Activated gamma-delta T cell treated with anti-CD3 and anti-CD28 coated beads, Interleukin-2, amount 50 U/mL, for 16 hours (primary cell): ENCODE measurements at regions not wholly inside any gene's neighbourhood (a gene's known extent, or its start where the extent isn't known, plus 50 kb on each side); places are given as distances from the start of the nearest gene placed in this dataset.
"Not testable (repeated sequence)": the region's sequence is repeated elsewhere in the genome, so short reads cannot be mapped to it uniquely, and the experiment has no call there.

ENCODE experiments used
- DNase-seq: peaks from one replicate; pipeline ENCODE4 v3.0.0-alpha.2; 2020; ENCODE audit warnings: low read depth

DNA sequence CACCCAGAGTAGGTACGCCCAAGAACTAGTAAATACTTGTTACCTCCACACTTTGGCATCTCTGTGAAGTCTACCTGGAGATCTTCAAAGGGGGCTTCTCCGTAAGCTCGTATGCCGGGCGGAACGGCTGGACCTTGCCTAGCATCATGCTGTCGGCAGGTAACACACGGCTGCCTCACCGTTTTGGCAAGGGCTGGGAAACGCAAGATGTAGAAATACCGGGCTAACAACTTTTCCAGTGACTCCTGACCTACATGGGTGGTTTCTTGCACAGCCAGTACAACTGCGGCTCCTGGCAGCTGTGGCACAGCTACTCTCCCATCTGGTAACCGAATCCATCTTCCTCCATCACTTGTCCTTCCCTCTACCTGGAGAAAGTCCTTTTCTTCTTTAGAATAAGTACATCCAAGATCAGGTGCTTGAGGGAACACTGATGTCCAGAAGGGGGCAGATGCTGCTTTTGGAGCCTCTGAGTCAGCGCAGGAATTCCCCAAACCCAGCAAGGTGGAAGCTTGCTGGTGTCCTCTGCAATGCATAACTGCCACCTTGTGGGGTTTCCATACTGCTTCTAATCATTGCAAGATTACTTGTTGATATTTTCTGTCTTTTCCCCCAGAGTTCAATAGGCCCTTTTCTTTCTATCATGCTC, 59.7 kb upstream of the FRG2C start:
- DNase-seq: not testable (repeated sequence)

DNA sequence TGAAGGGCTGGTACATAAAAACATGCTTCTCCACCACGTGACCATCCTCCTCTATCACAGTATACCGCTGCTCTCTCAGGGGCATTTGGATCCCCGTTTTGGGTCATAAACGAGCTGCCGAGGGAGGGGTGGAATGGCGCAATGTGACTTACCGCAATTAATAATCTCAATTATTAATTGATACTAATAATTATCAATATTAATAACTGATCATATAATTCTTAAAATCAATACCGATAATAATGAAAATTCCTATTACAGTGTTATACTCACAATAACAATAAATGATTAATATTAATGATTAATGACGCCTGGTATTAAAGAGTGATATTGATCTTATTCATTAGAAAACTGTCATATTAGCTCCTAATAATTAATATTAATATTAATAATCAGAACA, 56.1 kb upstream of the FRG2C start:
- not testable (repeated sequence) for DNase-seq

DNA sequence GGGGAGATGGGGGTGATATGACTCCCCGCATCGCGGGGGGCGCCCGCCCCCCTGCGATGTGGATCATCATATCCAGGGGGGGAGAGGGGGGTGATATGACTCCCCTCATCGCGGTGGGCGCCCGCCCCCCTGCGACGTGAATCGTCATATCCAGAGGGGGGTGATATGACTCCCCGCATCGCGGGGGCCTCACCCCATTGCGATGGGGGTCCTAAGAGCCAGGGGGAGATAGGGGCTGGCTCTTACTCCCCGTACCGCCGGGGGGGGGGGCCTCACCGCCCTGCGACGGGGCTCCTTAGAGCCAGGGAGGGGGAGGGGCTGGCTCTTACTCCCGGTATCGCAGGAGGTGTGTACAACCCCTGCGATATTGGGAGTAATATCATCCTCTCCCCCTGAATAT, 54.5 kb upstream of the FRG2C start:
- DNase-seq: not testable (repeated sequence)

DNA sequence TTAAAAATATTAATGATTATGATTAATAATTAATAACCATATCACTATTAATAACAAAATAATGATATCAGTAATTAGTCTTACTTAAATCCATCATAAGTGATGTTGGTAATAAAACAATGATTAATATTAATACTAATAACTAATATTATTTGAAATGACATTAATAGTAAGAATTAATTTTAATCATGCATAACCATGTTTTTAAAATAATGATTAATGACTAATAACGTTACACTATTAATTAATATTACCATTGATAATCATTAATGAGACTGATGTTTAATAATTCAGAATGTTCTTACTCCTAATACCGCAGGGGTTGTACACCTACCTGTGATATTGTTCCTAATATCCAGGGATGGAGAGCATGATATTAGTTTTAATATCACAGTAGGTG, 53.4 kb upstream of the FRG2C start:
- no peak for DNase-seq

DNA sequence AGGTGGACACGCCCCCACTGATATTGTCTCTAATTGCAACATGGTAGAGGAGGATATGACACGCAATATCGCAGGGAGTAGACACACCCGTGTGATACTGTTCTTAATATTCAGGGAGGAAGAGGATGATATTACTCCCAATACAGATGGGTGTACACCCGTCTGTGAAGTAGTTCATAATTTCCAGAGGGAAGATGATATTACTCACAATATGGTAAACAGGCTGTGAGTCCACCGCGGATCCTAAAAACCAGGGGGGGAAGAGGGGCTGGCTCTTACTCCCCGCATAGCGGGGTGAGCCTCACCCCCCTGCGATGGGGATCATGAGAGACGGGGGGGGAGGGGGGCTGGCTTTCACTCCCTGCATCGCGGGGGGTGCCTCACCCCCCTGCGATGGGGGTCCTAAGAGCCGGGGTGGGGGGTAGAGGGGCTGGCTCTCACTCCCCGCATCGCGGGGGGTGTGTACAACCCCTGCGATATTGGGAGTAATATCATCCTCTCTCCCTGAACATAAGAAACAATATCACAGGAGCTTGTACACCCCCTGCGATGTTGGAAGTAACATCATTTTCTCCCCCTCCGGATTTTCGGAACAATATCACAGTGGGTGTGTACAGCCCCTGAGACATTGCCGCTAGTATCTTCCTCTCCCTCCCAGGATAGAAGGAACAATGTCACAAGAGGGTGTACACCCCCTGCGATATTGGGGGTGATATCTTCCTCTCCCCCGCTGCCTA, 52.2 kb upstream of the FRG2C start:
- DNase-seq: not testable (repeated sequence)
